ENCODE measurements at regions not wholly inside any gene's neighbourhood (a gene's known extent, or its start where the extent isn't known, plus 50 kb on each side); places are given as distances from the start of the nearest gene placed in this dataset.

DNA sequence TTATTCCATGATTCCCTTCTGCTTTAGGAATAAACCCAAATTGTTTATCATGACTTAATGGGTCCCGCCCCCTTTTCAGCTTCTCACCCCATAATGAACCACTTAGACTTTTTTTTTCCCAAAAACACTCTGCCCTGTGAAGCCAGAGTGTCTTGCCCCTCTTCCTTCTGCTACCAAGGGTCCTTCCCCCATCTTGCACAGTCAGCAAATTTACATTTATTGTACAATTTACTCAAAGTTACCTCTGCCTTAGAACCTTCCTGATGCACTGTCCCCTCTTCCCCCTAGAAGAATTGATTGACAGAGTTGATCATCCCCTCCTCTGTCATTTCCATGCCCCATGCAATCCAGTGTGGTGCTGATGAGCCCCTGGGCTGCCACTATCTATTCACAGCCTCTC lies 101.5 kb upstream of the PPP2R3A start:
- Mint-ChIP-seq H3K4me3 (no peak overlapping the region), H3K27me3 (ENCODE audit: low read depth) (no peaks in the 10 kb centered on the region), H3K27ac (no peak overlapping the region), H3K36me3 (ENCODE audit: low read depth) (no peaks in the 10 kb centered on the region), H3K9me3 (no peaks in the 10 kb centered on the region), H3K4me1 (ENCODE audit: low read depth) (no peaks in the 10 kb centered on the region)
- intact Hi-C loops (cut with micrococcal nuclease): no loop called here
- DNase-seq: no peak
- CTCF ChIA-PET: no interaction called here

DNA sequence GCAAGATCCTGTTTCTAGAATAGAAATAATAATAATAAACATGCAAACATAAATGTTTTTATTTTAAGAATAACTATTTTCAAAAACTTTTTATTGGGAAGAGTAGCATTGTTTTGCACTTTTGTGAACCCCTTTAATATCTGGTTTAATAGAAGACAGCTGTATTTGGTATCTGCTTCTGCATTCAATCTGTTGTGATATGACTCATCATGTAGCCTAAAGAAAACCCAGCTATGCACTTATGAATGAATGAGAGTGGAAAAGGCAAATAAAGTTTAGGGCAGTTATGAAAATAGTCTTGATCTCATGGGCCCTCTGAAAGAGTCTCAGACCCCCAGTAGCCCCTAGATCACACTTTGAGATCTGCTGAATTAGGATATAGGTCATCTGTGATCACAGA lies 100.4 kb upstream of the PPP2R3A start:
- H3K27me3 Mint-ChIP-seq (ENCODE audit: low read depth): no peaks in the 10 kb centered on the region
- H3K4me3 Mint-ChIP-seq: no peak overlapping the region
- no peaks in the 10 kb centered on the region for H3K4me1 Mint-ChIP-seq (ENCODE audit: low read depth)
- intact Hi-C loops (cut with micrococcal nuclease): no loop called here
- H3K27ac Mint-ChIP-seq: no peak overlapping the region
- H3K36me3 Mint-ChIP-seq (ENCODE audit: low read depth): no peaks in the 10 kb centered on the region
- H3K9me3 Mint-ChIP-seq: no peaks in the 10 kb centered on the region
- CTCF ChIA-PET: no interaction called here
- no peak for DNase-seq

DNA sequence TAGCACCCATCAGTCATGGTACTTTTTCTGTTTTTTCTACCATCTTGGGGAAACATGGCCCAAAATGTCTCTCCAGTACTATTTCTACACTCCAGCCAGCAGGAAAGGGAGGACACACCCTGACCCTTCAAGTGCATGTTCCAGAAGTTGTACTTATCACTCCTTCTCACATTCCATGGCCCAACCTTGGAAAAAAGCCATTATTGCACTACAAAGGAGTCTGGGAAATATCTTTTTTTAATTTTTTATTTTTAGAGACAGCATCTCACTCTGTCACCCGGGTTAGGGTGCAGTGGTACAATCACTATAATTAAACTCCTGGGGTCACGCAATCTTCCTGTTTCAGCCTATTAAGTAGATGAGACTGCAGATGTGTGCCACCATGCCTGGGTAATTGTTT lies 100.0 kb upstream of the PPP2R3A start:
- no peaks in the 10 kb centered on the region for H3K9me3 Mint-ChIP-seq
- no peaks in the 10 kb centered on the region for H3K36me3 Mint-ChIP-seq (ENCODE audit: low read depth)
- H3K27me3 Mint-ChIP-seq (ENCODE audit: low read depth): no peaks in the 10 kb centered on the region
- no peaks in the 10 kb centered on the region for H3K4me1 Mint-ChIP-seq (ENCODE audit: low read depth)
- DNase-seq: no peak
- no peak overlapping the region for H3K4me3 Mint-ChIP-seq
- intact Hi-C loops (cut with micrococcal nuclease): no loop called here
- no peak overlapping the region for H3K27ac Mint-ChIP-seq
- CTCF ChIA-PET: no interaction called here

DNA sequence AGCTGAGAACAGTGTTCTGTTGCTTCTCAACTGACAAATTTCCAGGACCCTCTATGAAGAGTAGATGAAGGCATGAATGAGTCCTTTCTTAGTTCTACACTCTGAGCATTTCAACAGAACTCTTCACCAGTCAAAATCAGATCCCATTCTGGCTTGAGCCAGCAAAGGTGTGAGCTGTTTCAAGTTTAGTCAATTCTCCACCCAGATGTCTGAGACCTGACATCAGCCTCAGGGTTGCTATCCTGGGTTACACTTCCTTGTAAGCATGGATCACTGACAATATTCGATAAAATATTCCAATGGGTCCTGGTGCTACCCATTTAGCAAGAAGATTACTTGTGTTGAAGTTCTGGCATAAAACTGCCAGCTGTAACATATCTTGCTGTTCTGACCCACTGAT lies 97.6 kb upstream of the PPP2R3A start:
- Mint-ChIP-seq H3K27me3 (ENCODE audit: low read depth) (no peaks in the 10 kb centered on the region), H3K9me3 (no peaks in the 10 kb centered on the region), H3K27ac (no peak overlapping the region), H3K4me3 (no peak overlapping the region), H3K36me3 (ENCODE audit: low read depth) (no peaks in the 10 kb centered on the region), H3K4me1 (ENCODE audit: low read depth) (no peaks in the 10 kb centered on the region)
- intact Hi-C loops (cut with micrococcal nuclease): no loop called here
- DNase-seq: no peak
- CTCF ChIA-PET: no interaction called here

DNA sequence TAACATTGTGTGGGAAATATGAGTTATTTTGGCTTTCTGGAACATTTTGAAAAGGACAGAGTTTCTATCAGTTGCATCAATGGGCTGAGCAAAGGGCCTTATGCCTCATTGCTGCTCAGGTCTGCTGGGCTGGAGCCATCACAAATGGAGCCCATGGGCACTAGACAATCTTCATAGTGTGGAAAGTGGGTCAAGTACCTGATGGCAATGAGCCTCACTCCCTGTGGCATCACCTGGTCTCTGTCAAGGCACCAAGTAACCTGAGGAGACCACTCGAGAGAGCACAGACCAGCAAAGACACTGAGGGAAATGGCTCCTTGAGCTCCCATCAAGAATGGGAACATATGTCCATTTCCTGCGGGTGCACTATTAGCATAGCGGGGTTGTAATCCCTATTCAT lies 96.7 kb upstream of the PPP2R3A start:
- H3K4me3 Mint-ChIP-seq: no peak overlapping the region
- no peaks in the 10 kb centered on the region for H3K4me1 Mint-ChIP-seq (ENCODE audit: low read depth)
- no peak overlapping the region for H3K27ac Mint-ChIP-seq
- intact Hi-C loops (cut with micrococcal nuclease): no loop called here
- DNase-seq: no peak
- CTCF ChIA-PET: no interaction called here
- H3K9me3 Mint-ChIP-seq: peaks cover 8% of the 10 kb centered on the region
- no peaks in the 10 kb centered on the region for H3K36me3 Mint-ChIP-seq (ENCODE audit: low read depth)
- no peaks in the 10 kb centered on the region for H3K27me3 Mint-ChIP-seq (ENCODE audit: low read depth)

DNA sequence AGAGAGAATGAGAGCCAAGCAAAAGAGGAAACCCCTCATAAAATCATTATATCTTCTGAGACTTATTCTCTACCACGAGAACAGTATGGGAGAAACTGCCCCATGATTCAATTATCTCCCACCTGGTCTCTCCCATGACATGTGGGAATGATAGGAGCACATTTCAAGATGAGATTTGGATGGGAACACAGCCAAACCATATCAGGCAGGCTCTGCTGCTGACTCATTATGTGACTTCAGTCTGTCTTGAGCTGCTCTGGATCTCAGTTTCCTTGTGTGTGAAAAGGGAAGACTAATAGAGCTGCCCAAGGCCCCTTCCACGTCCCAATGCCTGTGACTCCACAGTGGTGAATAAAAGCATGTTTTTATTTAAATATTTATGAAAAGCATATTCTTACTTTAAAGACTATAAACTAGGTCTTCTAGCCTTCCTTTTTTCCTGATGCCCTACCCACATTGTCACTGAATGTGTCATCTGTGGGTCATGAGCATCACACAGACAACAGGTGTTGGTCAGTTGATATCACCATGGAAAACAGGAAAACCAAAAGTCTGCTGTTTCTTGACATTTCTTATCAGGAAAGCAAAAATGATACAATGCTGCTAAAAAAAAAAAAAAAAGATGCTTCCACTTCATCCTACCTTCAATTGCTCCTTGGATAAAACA lies 96.0 kb upstream of the PPP2R3A start:
- Mint-ChIP-seq H3K4me1 (ENCODE audit: low read depth) (no peaks in the 10 kb centered on the region), H3K9me3 (peaks cover 11% of the 10 kb centered on the region), H3K27me3 (ENCODE audit: low read depth) (no peaks in the 10 kb centered on the region), H3K27ac (no peak overlapping the region), H3K4me3 (no peak overlapping the region), H3K36me3 (ENCODE audit: low read depth) (no peaks in the 10 kb centered on the region)
- CTCF ChIA-PET: interaction anchor here (0.7 kb wide), 1 partner anchor 9 kb away, joined by 3 read pairs; no protein-coding TSS in a partner anchor
- DNase-seq: no peak
- intact Hi-C loops (cut with micrococcal nuclease): no loop called here

DNA sequence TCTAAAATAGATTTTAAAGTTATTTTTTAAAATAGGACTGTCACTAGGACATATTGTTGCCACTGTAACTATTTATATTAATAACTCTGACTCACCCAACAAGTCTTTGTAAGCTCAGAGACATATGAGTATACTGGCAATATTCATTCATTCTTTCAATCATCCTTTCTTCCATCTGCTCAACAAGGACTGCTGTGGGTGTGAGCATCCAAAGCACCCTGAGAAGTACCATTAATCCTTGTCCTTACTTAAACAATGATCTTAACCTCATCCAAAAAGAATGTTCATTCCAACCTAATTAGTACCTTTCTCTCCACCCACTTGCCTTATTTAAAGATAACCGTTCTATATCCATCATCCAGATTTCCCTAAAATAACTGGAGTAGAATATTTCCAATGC lies 94.2 kb upstream of the PPP2R3A start:
- H3K27ac Mint-ChIP-seq: no peak overlapping the region
- peaks cover 11% of the 10 kb centered on the region for H3K9me3 Mint-ChIP-seq
- no peak for DNase-seq
- no peak overlapping the region for H3K4me3 Mint-ChIP-seq
- intact Hi-C loops (cut with micrococcal nuclease): no loop called here
- no peaks in the 10 kb centered on the region for H3K36me3 Mint-ChIP-seq (ENCODE audit: low read depth)
- H3K27me3 Mint-ChIP-seq (ENCODE audit: low read depth): no peaks in the 10 kb centered on the region
- no peaks in the 10 kb centered on the region for H3K4me1 Mint-ChIP-seq (ENCODE audit: low read depth)
- CTCF ChIA-PET: no interaction called here

DNA sequence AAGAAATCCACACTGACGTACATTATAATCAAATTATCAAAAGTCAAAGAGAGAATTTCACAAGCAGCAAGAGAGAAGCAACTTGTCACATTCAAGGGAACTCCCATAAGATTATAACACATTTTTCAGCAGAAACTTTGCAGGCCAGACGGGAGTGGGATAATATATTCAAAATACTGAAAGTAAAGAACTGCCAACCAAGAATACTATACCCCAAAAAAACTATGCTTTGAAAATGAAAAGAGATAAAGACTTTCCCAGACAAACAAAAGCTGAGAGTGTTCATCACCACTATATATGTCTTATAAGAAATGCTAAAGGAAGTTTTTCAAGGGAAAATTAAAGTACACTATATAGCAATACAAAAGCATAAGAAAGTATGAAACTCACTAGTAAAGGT lies 91.5 kb upstream of the PPP2R3A start:
- Mint-ChIP-seq H3K36me3 (ENCODE audit: low read depth) (no peaks in the 10 kb centered on the region), H3K27ac (no peak overlapping the region), H3K9me3 (peaks cover 11% of the 10 kb centered on the region), H3K4me3 (no peak overlapping the region), H3K4me1 (ENCODE audit: low read depth) (no peaks in the 10 kb centered on the region), H3K27me3 (ENCODE audit: low read depth) (no peaks in the 10 kb centered on the region)
- DNase-seq: no peak
- intact Hi-C loops (cut with micrococcal nuclease): no loop called here
- CTCF ChIA-PET: no interaction called here

DNA sequence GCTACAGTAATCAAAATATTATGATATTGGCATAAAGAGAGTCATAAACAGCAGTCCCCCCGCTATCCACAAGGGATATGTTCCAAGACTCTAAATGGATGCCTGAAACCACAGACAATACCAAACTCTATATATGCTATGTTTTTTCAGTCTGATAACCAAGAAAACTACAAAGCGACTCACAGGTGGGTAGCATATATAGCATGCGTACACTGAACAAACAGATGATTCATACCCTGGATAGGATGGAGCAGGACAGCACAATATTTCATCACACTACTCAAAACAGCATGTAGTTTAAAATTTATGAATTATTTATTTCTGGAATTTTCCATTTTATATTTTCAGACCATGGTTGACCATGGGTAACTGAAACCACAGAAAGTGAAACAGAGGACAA lies 87.0 kb upstream of the PPP2R3A start:
- intact Hi-C loops (cut with micrococcal nuclease): no loop called here
- H3K4me3 Mint-ChIP-seq: no peak overlapping the region
- peaks cover 6% of the 10 kb centered on the region for H3K9me3 Mint-ChIP-seq
- H3K27ac Mint-ChIP-seq: no peak overlapping the region
- CTCF ChIA-PET: no interaction called here
- H3K4me1 Mint-ChIP-seq (ENCODE audit: low read depth): no peaks in the 10 kb centered on the region
- DNase-seq: no peak
- H3K36me3 Mint-ChIP-seq (ENCODE audit: low read depth): no peaks in the 10 kb centered on the region
- H3K27me3 Mint-ChIP-seq (ENCODE audit: low read depth): no peaks in the 10 kb centered on the region

DNA sequence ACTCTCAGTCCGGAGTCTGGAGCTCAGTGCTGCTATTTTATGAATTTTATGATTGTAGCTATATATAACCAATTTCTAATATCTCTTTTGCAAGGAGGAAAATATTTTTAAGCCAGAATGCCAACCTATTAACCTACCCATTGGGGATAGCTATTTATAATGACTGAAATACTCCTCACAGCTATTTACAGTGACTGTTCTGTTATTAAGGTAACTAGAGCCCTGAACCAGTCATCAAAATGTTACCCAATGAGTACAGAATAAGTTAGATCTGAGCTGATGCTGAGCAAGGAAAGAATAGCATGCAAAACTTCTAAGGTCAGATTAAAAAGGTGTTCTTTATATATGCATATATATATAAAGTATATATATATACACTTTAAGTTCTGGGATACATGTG lies 79.6 kb upstream of the PPP2R3A start:
- intact Hi-C loops (cut with micrococcal nuclease): no loop called here
- no peak for DNase-seq
- H3K36me3 Mint-ChIP-seq (ENCODE audit: low read depth): no peaks in the 10 kb centered on the region
- no peaks in the 10 kb centered on the region for H3K9me3 Mint-ChIP-seq
- H3K4me3 Mint-ChIP-seq: no peak overlapping the region
- CTCF ChIA-PET: no interaction called here
- no peaks in the 10 kb centered on the region for H3K27me3 Mint-ChIP-seq (ENCODE audit: low read depth)
- no peaks in the 10 kb centered on the region for H3K4me1 Mint-ChIP-seq (ENCODE audit: low read depth)
- H3K27ac Mint-ChIP-seq: no peak overlapping the region

DNA sequence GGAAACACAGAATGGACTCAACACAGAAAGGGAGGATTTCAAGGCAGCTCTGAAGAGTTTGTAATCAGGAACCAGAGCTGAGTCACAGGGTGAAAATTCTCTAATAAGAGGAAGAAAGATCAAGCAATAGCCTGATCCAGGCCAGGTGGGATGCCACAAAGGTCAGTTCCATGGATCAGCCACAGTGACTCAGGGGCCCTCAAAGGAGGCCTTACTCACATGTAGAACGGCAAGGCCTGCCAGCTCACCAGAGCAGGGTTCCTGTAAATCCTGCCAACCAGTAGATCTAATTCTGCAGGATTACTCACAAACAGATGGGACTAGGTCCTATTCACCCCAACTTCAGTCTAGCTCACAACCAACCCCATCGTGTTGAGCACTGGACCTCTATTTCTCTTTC lies 78.3 kb upstream of the PPP2R3A start:
- CTCF ChIA-PET: interaction anchor here (0.7 kb wide), 1 partner anchor 1060 kb away, joined by 4 read pairs; no protein-coding TSS in a partner anchor
- Mint-ChIP-seq H3K9me3 (no peaks in the 10 kb centered on the region), H3K27ac (no peak overlapping the region)

DNA sequence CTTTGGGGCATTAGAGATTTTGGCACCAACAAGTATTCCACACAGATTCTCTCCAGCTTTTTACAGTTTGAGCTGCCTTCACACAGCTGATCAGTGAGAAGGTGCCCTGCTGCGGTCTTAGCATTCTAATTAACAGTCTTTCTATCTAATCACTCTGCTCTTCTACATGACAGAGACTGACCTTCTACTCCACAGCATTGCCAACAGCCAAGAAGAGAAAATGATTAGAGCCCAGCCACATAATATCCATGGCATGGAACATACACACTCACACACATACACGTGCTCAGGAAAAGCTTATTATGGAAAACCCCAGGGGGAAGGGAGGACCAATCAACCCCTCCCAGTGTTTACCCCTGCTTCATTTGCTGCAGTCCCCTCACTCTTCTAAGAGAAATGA lies 76.1 kb upstream of the PPP2R3A start:
- intact Hi-C loops (cut with micrococcal nuclease): no loop called here
- DNase-seq: no peak
- Mint-ChIP-seq H3K36me3 (ENCODE audit: low read depth) (no peaks in the 10 kb centered on the region), H3K27ac (no peak overlapping the region), H3K4me3 (no peak overlapping the region), H3K9me3 (no peaks in the 10 kb centered on the region), H3K27me3 (ENCODE audit: low read depth) (no peaks in the 10 kb centered on the region), H3K4me1 (ENCODE audit: low read depth) (no peaks in the 10 kb centered on the region)
- CTCF ChIA-PET: no interaction called here

More for the DNA sequence above, 78.3 kb upstream of the PPP2R3A start:
- Mint-ChIP-seq H3K27me3 (ENCODE audit: low read depth) (no peaks in the 10 kb centered on the region), H3K4me3 (no peak overlapping the region), H3K36me3 (ENCODE audit: low read depth) (no peaks in the 10 kb centered on the region), H3K4me1 (ENCODE audit: low read depth) (no peaks in the 10 kb centered on the region)
- DNase-seq: no peak
- intact Hi-C loops (cut with micrococcal nuclease): no loop called here

DNA sequence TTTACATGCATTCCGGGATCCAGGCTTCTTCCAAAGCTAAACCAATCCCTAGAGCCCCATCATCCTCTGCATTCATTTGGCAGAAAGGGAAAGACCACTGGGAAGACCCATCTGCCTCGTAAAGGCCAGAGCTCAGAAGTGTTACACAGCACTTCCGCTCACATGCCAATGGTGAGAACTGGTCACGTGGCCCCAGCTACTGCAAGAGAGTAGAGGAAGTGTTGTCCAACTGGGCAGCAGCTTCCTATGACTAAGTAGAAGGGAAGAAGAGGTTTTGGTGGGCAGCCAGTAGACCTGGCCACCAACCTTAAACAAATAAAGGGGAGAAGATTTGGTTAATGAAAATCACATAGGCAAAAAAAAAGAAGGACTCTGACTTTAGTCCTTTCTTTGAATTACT lies 74.4 kb upstream of the PPP2R3A start:
- Mint-ChIP-seq H3K36me3 (ENCODE audit: low read depth) (no peaks in the 10 kb centered on the region), H3K9me3 (no peaks in the 10 kb centered on the region), H3K4me3 (no peak overlapping the region), H3K27ac (no peak overlapping the region), H3K27me3 (ENCODE audit: low read depth) (no peaks in the 10 kb centered on the region), H3K4me1 (ENCODE audit: low read depth) (no peaks in the 10 kb centered on the region)
- CTCF ChIA-PET: interaction anchor here (0.6 to 0.7 kb wide), 2 partner anchors 126 to 995 kb away, joined by 4 to 5 read pairs; no protein-coding TSS in a partner anchor
- intact Hi-C loops (cut with micrococcal nuclease): no loop called here
- no peak for DNase-seq
